Left lung (tissue), 4 donors: ENCODE measurements at regions not wholly inside any gene's neighbourhood (a gene's known extent, or its start where the extent isn't known, plus 50 kb on each side); places are given as distances from the start of the nearest gene placed in this dataset.
A peak's percentile ranks its signal among the peaks of the same experiment; 100 is the strongest.

Source experiments
- ATAC-seq: fragments of 200-7000 bp; cut with Tn5 transposase; one replicate; pipeline ENCODE4 v1.9.1; 2020; ENCODE audit warnings: moderate library complexity
- DNase-seq, 4 donors: peaks; one replicate each; pipeline ENCODE4 v3.0.0-alpha.2; 2013 to 2020
- H3K27ac ChIP-seq, 2 donors: fragments of 200-600 bp; sonication (generic) in 1 of 2; one replicate each; pipeline versions ENCODE4 v1.5.0 to v1.8.0; 2020 to 2021
- H3K27me3 ChIP-seq, 2 donors: fragments of 200-600 bp; sonication (generic) in 1 of 2; one replicate each; pipeline versions ENCODE4 v1.5.0 to v1.8.0; 2020 to 2021
- H3K36me3 ChIP-seq, 2 donors: fragments of 200-600 bp; sonication (generic) in 1 of 2; one replicate each; pipeline versions ENCODE4 v1.5.0 to v1.8.0; 2020 to 2021
- H3K4me1 ChIP-seq, 2 donors: fragments of 200-600 bp; one replicate each; pipeline ENCODE4 v1.8.0; 2021
- H3K4me3 ChIP-seq, 2 donors: fragments of 200-600 bp; sonication (generic) in 1 of 2; one replicate each; pipeline versions ENCODE4 v1.5.0 to v1.8.0; 2020 to 2021; ENCODE audit warnings: mild to moderate bottlenecking in 1 of 2
- H3K9me3 ChIP-seq, 2 donors: fragments of 200-600 bp; sonication (generic) in 1 of 2; one replicate each; pipeline versions ENCODE4 v1.5.0 to v1.8.0; 2020 to 2021
- intact Hi-C, 2 donors: fragments of 100-400 bp; cut with DNase I; formaldehyde crosslinking; loops; one replicate each; pipeline versions ENCODE4 v1.11.2 to v1.14.2; 2022
- TF ChIP-seq, protein P1 (sequence below), 2 donors: fragments of 200-600 bp; sonication (generic) in 1 of 2; IDR thresholded peaks; one replicate each; pipeline versions ENCODE4 v1.5.0 to v1.8.0; 2021; ENCODE audit warnings: antibody characterized with exemption in 2 of 2
- donor health status: DM: no; HTN: yes; CAD: no.
- donor health status: DM: no; HTN: no; CAD: no.

DNA sequence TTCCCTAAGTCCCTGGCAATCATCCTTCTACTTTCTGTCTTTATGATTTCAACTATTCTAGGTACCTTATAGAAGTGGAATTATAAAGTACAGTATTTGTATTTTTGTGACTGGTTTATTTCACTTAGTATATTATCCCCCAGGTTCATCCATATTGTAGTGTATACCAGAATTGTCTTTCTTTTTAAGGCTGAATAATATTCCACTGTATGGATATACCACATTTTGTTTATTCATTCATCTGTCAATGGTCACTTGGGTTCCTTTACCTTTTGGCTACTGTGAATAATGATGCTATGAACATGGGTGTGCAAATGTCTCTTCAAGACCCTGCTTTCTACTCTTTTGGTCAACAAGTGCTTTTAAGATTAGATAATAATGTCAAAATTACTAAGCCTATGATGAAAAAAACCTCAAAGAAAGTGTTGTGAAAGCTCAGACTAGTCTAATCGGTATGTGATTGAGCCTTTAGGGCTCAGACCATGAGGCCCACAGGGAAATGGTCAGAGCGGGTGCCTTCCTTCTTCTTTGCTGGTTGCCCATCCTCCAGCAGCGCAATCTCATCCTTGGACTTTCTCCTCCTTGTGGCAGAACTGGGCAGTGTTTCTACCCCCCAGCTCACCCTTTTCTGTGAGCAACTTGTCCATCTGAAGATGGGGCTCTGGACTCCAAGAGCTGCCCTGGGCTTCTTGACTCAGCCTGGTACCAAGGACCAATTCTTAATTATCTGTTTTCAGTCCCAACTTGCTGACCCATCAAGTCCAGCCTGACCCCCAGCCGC, 105.4 kb downstream of the TTC8 start:
- H3K9me3 ChIP-seq: peaks cover 0 to 9% of the 10 kb centered on the region in 2 donors
- no peak overlapping the region for H3K4me3 ChIP-seq
- TF ChIP-seq, protein P1, sequence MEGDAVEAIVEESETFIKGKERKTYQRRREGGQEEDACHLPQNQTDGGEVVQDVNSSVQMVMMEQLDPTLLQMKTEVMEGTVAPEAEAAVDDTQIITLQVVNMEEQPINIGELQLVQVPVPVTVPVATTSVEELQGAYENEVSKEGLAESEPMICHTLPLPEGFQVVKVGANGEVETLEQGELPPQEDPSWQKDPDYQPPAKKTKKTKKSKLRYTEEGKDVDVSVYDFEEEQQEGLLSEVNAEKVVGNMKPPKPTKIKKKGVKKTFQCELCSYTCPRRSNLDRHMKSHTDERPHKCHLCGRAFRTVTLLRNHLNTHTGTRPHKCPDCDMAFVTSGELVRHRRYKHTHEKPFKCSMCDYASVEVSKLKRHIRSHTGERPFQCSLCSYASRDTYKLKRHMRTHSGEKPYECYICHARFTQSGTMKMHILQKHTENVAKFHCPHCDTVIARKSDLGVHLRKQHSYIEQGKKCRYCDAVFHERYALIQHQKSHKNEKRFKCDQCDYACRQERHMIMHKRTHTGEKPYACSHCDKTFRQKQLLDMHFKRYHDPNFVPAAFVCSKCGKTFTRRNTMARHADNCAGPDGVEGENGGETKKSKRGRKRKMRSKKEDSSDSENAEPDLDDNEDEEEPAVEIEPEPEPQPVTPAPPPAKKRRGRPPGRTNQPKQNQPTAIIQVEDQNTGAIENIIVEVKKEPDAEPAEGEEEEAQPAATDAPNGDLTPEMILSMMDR (IDR thresholded peaks at IDR 0.05): no peak
- no peaks in the 10 kb centered on the region for H3K36me3 ChIP-seq
- DNase-seq (no peak), ATAC-seq (no peak)
- H3K27ac ChIP-seq: no peak overlapping the region
- H3K4me1 ChIP-seq: no peaks in the 10 kb centered on the region
- intact Hi-C loops: no loop called here
- no peaks in the 10 kb centered on the region for H3K27me3 ChIP-seq

DNA sequence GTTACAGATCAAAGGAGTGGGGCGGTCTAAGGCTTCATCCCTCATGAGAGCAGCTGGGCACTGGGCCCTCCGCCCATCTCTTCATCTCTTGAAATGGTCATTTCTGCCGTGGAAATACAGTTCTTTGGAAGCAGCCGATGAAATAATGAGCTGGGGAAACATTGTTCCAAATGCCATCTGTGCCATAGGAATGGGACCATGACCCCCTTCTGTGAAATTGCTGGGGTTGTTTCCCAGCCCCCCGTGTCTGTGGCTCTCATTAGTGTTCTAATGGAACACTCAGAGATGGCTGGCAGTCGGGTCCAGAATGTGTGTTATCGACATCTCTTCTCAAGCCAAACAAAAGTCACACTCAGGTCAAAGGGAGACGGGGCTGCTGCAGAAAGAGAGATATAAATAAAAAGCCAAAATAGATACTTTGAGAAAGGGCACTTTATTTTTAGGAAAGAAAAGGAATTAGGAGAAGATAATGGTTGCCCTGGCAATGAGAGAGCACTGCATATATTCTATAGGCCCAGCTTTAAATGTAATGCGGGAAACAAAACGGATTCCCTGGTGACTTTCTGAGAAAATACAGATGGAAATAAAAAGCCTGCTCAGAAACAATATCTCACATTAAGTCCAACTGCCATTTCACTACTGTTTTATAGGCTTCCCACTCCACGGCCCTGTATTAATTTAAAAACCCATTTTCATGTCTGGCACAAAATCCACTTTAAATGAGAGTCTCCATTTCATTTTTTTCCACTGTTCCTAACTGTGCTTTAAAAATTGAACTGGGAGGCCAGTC, 107.1 kb downstream of the TTC8 start:
- TF ChIP-seq, protein P1 (IDR thresholded peaks at IDR 0.05): no peak
- Histone ChIP-seq H3K27me3 (no peaks in the 10 kb centered on the region), H3K4me3 (no peak overlapping the region), H3K4me1 (no peaks in the 10 kb centered on the region), H3K9me3 (peaks cover 0 to 9% of the 10 kb centered on the region in 2 donors), H3K36me3 (no peaks in the 10 kb centered on the region), H3K27ac (no peak overlapping the region)
- DNase-seq: no peak
- intact Hi-C loops: no loop called here
- ATAC-seq: no peak

GRCh38 chr14:88933191-88933590, 108.7 kb downstream of the TTC8 start:
- intact Hi-C loops: no loop called here
- no peak for DNase-seq
- Histone ChIP-seq H3K27ac (no peak overlapping the region), H3K36me3 (no peaks in the 10 kb centered on the region), H3K9me3 (peaks cover 0 to 9% of the 10 kb centered on the region in 2 donors), H3K4me1 (no peaks in the 10 kb centered on the region), H3K27me3 (no peaks in the 10 kb centered on the region), H3K4me3 (no peak overlapping the region)
- ATAC-seq: no peak
- TF ChIP-seq, protein P1 (IDR thresholded peaks at IDR 0.05): no peak

DNA sequence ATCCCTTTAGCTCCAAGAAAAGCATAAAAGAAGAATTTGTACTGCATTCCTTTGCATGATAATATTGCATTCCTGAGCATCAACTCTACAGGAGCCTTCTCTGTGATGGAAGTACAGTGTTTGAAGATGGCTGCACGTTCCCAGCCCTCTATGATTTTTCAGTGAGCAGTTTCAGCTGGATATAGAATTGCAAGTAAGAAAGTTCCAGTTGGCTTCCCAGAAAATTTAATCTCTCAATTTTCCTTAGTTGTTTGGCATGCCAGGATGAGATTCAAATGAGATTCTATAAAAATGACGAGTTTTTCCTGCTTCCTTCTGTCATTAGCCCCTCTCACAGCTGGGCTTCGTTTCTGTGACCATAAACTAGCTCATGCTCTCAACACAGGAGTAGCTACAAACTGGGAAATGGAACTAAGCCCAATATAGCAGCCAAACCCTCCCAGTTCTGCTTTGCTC, 109.9 kb downstream of the TTC8 start:
- peak in 2 of 4 donors; percentile 61 to 76 for DNase-seq
- intact Hi-C loops: no loop called here
- TF ChIP-seq, protein P1 (IDR thresholded peaks at IDR 0.05): no peak
- Histone ChIP-seq H3K27me3 (no peaks in the 10 kb centered on the region), H3K4me1 (no peaks in the 10 kb centered on the region), H3K36me3 (no peaks in the 10 kb centered on the region), H3K9me3 (peaks cover 0 to 9% of the 10 kb centered on the region in 2 donors), H3K27ac (no peak overlapping the region), H3K4me3 (no peak overlapping the region)
- no peak for ATAC-seq

- intact Hi-C loops: no loop called here
- H3K4me1 ChIP-seq: no peaks in the 10 kb centered on the region
- H3K9me3 ChIP-seq: peaks cover 0 to 3% of the 10 kb centered on the region in 2 donors
- no peak overlapping the region for H3K27ac ChIP-seq
- H3K36me3 ChIP-seq: no peaks in the 10 kb centered on the region
- DNase-seq: no peak
- no peak for ATAC-seq
- no peaks in the 10 kb centered on the region for H3K27me3 ChIP-seq
- no peak overlapping the region for H3K4me3 ChIP-seq
- TF ChIP-seq, protein P1 (IDR thresholded peaks at IDR 0.05): no peak
Observed at GRCh38 chr14:88935083-88935482, 110.6 kb downstream of the TTC8 start.
